ENCODE measurements at regions not wholly inside any gene's neighbourhood (a gene's known extent, or its start where the extent isn't known, plus 50 kb on each side); places are given as distances from the start of the nearest gene placed in this dataset.
"Not testable (repeated sequence)": the region's sequence is repeated elsewhere in the genome, so short reads cannot be mapped to it uniquely, and the experiment has no call there.

- DNase-seq (ENCODE audit: low spot score) = no peak
Observed at GRCh38 chr18:77373730-77374445, 124.2 kb downstream of the GALR1 start.

- DNase-seq (ENCODE audit: low spot score) = no peak
Observed at GRCh38 chr18:77374446-77374805, 124.8 kb downstream of the GALR1 start.

- DNase-seq (ENCODE audit: low spot score) = no peak
Observed at GRCh38 chr18:77376043-77376732, 126.5 kb downstream of the GALR1 start.

GRCh38 chr18:77376733-77377094 is 127.1 kb downstream of the GALR1 start:
- DNase-seq (ENCODE audit: low spot score) = no peak

GRCh38 chr18:77377813-77378212 is 128.2 kb downstream of the GALR1 start:
- no peak for DNase-seq (ENCODE audit: low spot score)

- no peak for DNase-seq (ENCODE audit: low spot score)
Observed at GRCh38 chr18:77379976-77380509, 130.4 kb downstream of the GALR1 start.

GRCh38 chr18:77380695-77381094 is 131.0 kb downstream of the GALR1 start:
- DNase-seq (ENCODE audit: low spot score) = no peak

- no peak for DNase-seq (ENCODE audit: low spot score)
Observed at GRCh38 chr18:77392321-77392720, 142.7 kb downstream of the GALR1 start.

GRCh38 chr18:77393519-77393918 is 143.9 kb downstream of the GALR1 start:
- no peak for DNase-seq (ENCODE audit: low spot score)

- DNase-seq (ENCODE audit: low spot score) = no peak
Observed at GRCh38 chr18:77395953-77396352, 146.3 kb downstream of the GALR1 start.

GRCh38 chr18:77397056-77397455 is 147.4 kb downstream of the GALR1 start:
- DNase-seq (ENCODE audit: low spot score) = no peak

GRCh38 chr18:77397617-77398016 is 148.0 kb downstream of the GALR1 start:
- no peak for DNase-seq (ENCODE audit: low spot score)

GRCh38 chr18:77400561-77400960 is 150.9 kb downstream of the GALR1 start:
- DNase-seq (ENCODE audit: low spot score) = no peak

- no peak for DNase-seq (ENCODE audit: low spot score)
Observed at GRCh38 chr18:77401173-77401572, 151.5 kb downstream of the GALR1 start.

GRCh38 chr18:77403969-77404535 is 154.4 kb downstream of the GALR1 start:
- no peak for DNase-seq (ENCODE audit: low spot score)

GRCh38 chr18:77405096-77405495 is 155.4 kb downstream of the GALR1 start:
- no peak for DNase-seq (ENCODE audit: low spot score)

GRCh38 chr18:77407733-77408132 is 158.1 kb downstream of the GALR1 start:
- DNase-seq (ENCODE audit: low spot score) = no peak

GRCh38 chr18:77421546-77421945 is 171.9 kb downstream of the GALR1 start:
- not testable (repeated sequence) for DNase-seq (ENCODE audit: low spot score)

- no peak for DNase-seq (ENCODE audit: low spot score)
Observed at GRCh38 chr18:77422974-77423867, 173.6 kb downstream of the GALR1 start.

- no peak for DNase-seq (ENCODE audit: low spot score)
Observed at GRCh38 chr18:77433076-77433475, 183.4 kb downstream of the GALR1 start.

GRCh38 chr18:77439888-77440287 is 190.2 kb downstream of the GALR1 start:
- DNase-seq (ENCODE audit: low spot score) = no peak

GRCh38 chr18:77442393-77442792 is 192.7 kb downstream of the GALR1 start:
- no peak for DNase-seq (ENCODE audit: low spot score)

All from COLO829 (cell line).